ENCODE measurements at regions not wholly inside any gene's neighbourhood (a gene's known extent, or its start where the extent isn't known, plus 50 kb on each side); places are given as distances from the start of the nearest gene placed in this dataset.

- Histone ChIP-seq H3K9me3 (ENCODE audit: control insufficient read depth, insufficient read depth, low read depth, low read length) (no peaks in the 10 kb centered on the region), H3K27ac (ENCODE audit: extremely low read depth, low read depth, low read length) (no peak overlapping the region), H3K36me3 (ENCODE audit: control insufficient read depth in 2 of 2, insufficient read depth in 1 of 2, low read length in 2 of 2) (no peaks in the 10 kb centered on the region), H3K4me3 (ENCODE audit: low read depth, low read length) (no peak overlapping the region), H3K4me1 (ENCODE audit: control insufficient read depth, insufficient read depth, low read length) (no peaks in the 10 kb centered on the region)
- ChIA-PET CTCF (no interaction called here), POLR2A (no interaction called here)
- TF ChIP-seq ZSCAN30 (tag by site-specific recombination; IDR thresholded peaks at IDR 0.05) (no peak), KLF16 (tag by site-specific recombination; IDR thresholded peaks at IDR 0.05) (no peak), IKZF3 (tag by site-specific recombination; IDR thresholded peaks at IDR 0.05) (no peak), PRDM2 (tag by site-specific recombination; IDR thresholded peaks at IDR 0.05; ENCODE audit: borderline replicate concordance) (no peak), ZSCAN4 (tag by site-specific recombination; IDR thresholded peaks at IDR 0.05) (no peak), ZNF560 (tag by site-specific recombination; IDR thresholded peaks at IDR 0.05; ENCODE audit: borderline replicate concordance) (no peak), ZIC2 (tag by site-specific recombination; IDR thresholded peaks at IDR 0.05) (no peak), SP3 (tag by site-specific recombination; IDR thresholded peaks at IDR 0.05) (no peak), ZNF398 (tag by site-specific recombination; IDR thresholded peaks at IDR 0.05) (no peak), PRDM1 (tag by site-specific recombination; IDR thresholded peaks at IDR 0.05) (no peak), ZNF623 (tag by site-specific recombination; IDR thresholded peaks at IDR 0.05) (no peak), KLF9 (tag by site-specific recombination; IDR thresholded peaks at IDR 0.05; ENCODE audit: low read depth) (no peak), ZNF529 (tag by site-specific recombination; IDR thresholded peaks at IDR 0.05; ENCODE audit: insufficient replicate concordance) (no peak), PBX3 (CRISPR knock-in tag; IDR thresholded peaks at IDR 0.05) (no peak), ZNF23 (tag by site-specific recombination; IDR thresholded peaks at IDR 0.05; ENCODE audit: borderline replicate concordance) (no peak)
Measured at GRCh38 chr3:163817015-163817414, 1261.3 kb downstream of the SI start.

GRCh38 chr3:163813935-163814334 is 1264.4 kb downstream of the SI start:
- POLR2A ChIA-PET: no interaction called here
- CTCF ChIA-PET: no interaction called here
- Histone ChIP-seq H3K9me3 (ENCODE audit: control insufficient read depth, insufficient read depth, low read depth, low read length) (no peaks in the 10 kb centered on the region), H3K27ac (ENCODE audit: extremely low read depth, low read depth, low read length) (no peak overlapping the region), H3K4me1 (ENCODE audit: control insufficient read depth, insufficient read depth, low read length) (no peaks in the 10 kb centered on the region), H3K4me3 (ENCODE audit: low read depth, low read length) (no peak overlapping the region), H3K36me3 (ENCODE audit: control insufficient read depth in 2 of 2, insufficient read depth in 1 of 2, low read length in 2 of 2) (no peaks in the 10 kb centered on the region)
- TF ChIP-seq ZBTB7A (tag by site-specific recombination; IDR thresholded peaks at IDR 0.05; ENCODE audit: low read depth) (no peak), KLF1 (tag by site-specific recombination; IDR thresholded peaks at IDR 0.05) (no peak), ZNF157 (tag by site-specific recombination; IDR thresholded peaks at IDR 0.05) (no peak), ZNF830 (tag by site-specific recombination; IDR thresholded peaks at IDR 0.05; ENCODE audit: low read depth) (no peak), ZNF146 (tag by site-specific recombination; IDR thresholded peaks at IDR 0.05) (no peak), ZNF704 (tag by site-specific recombination; IDR thresholded peaks at IDR 0.05) (no peak), ZFP37 (tag by site-specific recombination; IDR thresholded peaks at IDR 0.05) (no peak), YY2 (tag by site-specific recombination; IDR thresholded peaks at IDR 0.05) (no peak), ZFHX2 (tag by site-specific recombination; conservative IDR thresholded peaks at IDR 0.05) (no peak), ZNF16 (tag by site-specific recombination; IDR thresholded peaks at IDR 0.05; ENCODE audit: low read depth) (no peak)

All from HEK293 (cell line).